GM19395 (cell line): ENCODE measurements at regions not wholly inside any gene's neighbourhood (a gene's known extent, or its start where the extent isn't known, plus 50 kb on each side); places are given as distances from the start of the nearest gene placed in this dataset.

Source experiments
- ATAC-seq: cut with Tn5 transposase; IDR thresholded peaks from one replicate; pipeline ENCODE4 v1.9.1; 2021; ENCODE audit warnings: mild to moderate bottlenecking, moderate library complexity; ENCODE audit not compliant: unreplicated experiment

DNA sequence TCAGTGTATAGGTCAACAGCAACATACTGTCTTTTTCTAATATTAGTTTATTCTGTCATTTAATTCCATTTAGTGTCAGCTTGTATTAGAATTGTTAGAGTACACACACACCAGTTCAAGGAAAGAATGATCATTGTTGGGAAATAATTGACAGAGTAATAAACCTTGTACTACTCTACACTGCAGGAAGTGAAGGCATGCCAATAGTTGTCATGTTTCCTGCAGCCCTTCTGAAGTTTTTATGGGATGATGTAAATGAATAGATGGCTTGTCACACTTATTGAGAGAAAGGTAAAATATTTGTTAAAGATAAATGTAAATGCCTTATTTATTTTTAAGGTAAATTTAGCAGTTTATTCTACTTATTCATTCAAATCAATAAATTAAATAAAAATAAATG lies 306.9 kb upstream of the KLHL1 start:
- no peak for ATAC-seq

DNA sequence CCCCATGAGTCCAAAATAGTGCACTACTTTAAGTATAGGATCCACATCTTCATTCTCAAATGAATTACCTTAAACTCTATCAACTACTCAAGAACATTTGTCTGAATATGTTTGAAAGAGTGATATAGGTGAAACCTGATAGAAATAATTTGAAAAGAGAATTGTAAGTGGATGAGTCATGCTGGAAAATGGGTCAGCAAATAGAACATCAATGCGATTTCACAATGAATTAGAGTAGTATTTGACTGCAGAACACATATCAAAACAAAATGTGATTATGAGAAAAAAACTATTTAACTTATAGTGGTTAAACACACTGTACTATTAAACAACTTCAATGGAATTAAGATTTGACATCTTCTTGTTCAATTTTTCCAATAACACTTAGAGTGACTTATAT lies 300.6 kb upstream of the KLHL1 start:
- no peak for ATAC-seq

DNA sequence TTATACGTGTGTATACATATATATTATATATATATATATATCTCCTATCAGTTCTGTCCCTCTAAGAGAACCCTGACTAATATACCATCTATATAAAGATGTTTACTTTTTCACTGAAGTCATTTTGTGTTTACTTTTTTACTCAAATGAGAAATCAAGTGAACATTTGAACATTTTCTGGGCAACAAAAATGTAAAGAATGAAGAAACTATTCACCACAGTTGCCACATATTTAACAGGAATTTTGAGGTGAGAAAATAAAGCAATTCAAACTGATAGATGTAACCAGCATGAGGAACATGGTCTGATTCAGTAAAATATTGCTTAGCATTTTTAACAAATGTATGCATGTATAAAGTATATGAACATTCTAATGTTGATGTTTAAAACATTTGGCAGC lies 299.2 kb upstream of the KLHL1 start:
- ATAC-seq, result no peak

DNA sequence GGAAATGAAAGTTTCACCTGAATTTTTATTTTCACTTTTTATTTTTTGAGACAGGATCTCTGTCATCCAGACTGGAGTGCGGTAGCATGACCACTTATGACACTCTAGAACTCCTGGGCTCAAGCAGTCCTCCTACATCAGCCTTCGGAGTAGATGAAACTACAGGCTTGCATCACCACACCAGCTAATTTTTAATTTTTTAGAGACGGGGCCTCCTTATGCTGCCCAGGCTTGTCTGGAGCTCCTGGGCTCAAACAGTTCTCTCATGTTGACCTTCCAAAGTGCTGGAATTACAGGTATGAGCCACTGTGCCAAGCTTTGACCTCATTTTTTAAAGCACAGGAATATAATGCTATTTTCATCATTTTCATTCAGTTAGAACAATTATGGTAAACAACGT lies 297.0 kb upstream of the KLHL1 start:
- ATAC-seq, result no peak

DNA sequence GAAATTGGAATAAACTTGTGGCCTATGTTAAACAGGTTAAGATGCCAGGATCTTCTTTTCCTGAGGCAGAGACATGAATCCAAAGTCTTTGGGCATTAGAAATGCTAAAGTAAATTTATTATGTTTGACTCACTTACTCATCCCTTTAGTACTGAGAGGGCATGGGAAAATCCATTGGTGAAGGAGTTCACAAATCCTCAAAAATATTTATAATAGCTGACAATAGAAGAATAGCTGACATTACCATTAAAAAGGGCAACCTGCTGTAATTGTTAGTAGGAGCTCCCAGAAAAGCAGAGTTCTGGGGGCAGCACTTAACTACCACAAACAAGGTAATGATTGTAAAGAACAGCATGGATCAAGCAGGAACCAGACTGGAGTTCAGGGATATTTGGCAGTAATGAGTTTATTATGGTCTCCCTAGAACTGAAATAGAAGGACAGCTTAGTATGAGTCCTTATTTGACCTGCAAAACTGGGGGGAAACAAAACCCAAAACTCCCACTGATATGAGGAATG lies 285.8 kb upstream of the KLHL1 start:
- no peak for ATAC-seq

DNA sequence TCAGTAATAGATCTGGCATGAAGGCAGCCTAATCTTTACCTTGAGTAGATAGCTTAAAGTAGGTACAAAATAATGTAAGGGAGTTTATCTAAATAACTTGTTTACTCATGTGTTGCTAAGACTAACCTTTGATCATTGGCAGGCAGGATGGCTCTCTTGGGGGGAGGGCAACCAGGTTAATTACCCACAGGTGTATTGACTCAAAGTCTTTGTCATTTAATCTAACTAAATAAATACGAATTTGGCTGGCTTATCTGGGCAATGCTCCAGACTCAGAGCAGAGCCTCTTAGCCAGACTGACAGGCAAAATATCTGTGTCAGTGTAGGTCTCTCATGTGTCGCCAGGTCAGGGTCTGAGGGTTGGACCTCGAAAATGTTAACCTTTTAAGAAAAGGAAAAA lies 283.4 kb upstream of the KLHL1 start:
- no peak for ATAC-seq

DNA sequence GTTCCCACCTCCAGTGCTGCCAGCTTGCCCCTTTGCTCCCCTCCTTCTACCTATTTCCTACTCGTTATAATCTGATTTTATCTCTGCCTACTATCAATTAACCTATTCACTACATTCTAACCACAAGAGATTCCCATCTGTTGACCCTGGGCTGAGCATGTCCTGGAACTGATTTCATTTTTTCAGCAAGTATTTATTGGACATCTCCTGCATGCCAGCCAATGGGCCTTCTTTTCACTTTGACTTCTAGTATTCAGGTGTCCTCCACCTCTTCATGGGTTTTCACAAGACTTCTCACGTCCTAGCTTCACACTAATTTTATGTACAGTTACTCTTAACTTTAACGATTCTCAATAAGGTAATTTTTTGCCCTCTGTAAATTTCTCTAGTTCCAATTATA lies 282.7 kb upstream of the KLHL1 start:
- ATAC-seq, result no peak

DNA sequence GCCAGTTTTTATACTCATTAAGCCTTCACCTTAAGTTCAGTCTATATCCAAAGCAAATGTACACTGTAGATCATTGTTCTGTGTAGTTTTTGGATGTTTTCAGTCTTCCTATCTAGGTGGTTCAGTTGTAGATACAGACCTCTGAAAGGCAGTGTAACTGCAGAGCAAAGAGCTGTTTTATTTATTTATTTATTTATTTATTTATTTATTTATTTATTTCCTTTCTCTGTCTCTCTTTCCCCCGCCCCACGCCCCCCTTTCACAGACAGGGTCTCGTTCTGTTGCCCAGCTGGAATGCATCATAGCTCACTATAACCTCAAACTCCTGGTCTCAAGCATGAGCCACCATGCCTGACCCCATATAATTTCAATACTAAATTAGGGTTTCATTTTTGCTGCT lies 281.8 kb upstream of the KLHL1 start:
- ATAC-seq, result no peak

DNA sequence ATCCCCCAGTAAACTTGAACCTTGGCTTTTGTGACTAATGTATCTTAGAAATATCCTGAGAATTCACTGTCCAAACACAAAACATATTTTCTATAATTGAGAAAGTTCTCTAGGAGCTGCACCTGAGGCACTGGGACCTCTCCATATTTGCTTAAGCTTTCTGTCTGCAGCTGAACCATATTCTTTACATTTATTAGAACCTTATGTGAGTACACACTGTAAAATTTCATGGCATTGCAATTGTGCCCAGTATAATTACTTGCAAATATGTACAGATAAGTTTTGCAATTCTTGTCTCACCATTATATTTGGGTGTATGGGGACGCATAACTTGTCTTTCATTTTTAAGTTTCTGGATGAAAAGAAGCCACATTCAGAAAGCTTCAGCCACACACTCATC lies 280.7 kb upstream of the KLHL1 start:
- ATAC-seq, result no peak

DNA sequence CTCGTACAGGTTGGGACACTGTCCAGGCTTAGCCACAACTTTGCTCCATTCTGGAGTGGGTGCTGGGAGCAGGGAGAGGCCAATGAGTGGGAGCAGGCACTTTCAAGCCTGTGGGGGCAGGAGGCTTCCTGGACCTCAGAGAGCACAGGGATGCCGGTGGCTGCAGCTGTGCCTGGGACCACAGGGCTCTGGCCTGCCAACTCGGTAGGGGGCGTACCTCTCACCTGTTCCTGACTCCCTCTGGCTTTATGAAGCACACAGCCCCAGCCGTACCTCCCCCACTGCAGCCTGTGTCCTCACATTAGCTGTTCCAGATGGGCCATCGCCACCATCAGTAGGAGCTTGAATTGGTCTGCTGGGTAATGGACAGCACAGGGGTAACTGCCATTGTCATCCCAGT lies 278.7 kb upstream of the KLHL1 start:
- ATAC-seq, result no peak

DNA sequence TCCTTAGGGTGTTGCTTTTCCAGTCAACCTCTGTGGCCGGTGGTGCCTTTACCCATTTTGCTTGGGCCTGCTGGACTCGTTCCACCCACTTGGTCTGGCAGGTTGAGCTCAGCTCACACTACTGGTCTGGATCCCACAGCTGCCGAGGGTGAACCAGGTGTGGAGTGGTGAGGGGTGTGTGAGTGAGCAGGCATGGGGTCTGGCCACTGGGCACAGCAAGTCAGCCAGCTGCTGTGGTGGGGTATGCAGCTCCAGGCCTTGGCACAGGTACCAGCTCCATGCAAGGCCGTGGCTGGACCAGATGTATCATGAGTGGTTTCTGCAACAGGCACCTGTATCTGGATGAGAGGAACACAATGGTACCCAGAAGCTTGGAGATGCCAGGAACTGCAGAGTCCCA lies 277.6 kb upstream of the KLHL1 start:
- no peak for ATAC-seq

DNA sequence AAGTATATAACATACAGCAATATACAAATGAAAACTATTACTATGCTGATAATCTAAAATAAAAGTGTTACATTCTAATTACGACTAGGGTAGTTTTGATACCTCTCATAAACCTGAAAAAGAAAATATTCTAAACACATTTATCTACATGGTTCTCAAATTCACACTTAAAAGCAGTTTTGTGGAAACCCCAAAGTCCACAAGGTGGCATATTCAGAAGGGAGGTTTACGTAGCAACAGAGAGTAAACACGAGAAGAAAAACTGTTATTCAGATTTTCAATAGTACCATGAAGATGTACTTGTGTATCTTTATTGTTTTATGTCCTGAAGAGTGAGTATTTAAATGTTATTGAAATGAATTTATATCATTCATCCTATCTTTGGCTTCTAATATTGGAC lies 275.9 kb upstream of the KLHL1 start:
- ATAC-seq, result no peak

DNA sequence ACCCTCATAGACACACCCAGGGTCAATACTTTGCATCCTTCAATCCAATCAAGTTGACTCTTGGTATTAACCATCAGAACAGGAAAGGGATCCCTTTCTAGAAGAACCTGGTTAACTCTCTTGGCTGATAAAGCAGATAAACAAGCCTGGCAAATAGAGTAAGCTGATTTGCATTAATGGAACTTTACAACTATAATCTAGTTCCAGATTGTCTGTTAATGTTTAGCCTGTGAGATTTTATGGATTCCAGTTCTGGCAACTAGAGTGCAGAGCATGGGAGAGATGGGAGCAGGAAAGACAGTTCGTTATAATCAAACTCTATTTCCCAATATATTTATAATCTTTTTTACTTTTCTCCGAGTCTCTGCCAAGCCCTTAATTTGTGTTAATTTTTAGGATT lies 272.6 kb upstream of the KLHL1 start:
- no peak for ATAC-seq

DNA sequence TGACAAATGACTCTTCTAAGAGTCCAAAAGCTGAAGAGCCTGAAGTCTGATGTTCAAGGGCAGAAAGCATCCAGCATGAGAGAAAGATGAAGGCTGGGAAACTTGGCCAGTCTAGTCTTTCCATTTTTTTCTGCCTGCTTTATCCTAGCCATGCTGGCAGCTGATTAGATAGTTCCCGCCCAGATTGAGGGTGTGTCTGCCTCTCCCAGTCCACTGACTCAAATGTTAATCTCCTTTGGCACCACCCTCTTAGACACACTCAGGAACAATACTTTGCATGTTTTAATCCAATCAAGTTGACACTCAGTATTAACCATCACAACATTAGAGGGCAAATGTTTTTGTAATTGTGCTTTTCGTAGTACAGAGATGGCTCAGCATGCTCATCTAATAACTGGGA lies 267.5 kb upstream of the KLHL1 start:
- no peak for ATAC-seq

DNA sequence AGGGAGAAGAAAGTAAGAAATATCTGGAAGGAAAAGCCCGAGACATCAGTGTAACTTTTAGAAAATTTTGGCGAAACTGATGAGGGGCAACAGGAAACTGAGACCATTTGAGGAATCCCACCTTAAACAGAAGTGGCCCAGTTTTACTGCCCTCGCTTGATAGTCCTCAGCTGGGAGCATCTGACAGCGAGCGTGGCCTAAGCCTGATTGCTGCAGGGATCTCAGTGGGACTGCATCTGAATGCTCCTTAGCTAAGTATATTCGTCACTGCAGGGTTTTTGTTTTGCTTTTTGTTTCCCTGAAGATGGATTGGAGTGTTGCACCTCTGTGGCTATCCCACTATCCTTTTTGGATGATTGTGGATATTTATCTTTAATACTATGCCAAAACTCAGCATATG lies 262.7 kb upstream of the KLHL1 start:
- no peak for ATAC-seq

DNA sequence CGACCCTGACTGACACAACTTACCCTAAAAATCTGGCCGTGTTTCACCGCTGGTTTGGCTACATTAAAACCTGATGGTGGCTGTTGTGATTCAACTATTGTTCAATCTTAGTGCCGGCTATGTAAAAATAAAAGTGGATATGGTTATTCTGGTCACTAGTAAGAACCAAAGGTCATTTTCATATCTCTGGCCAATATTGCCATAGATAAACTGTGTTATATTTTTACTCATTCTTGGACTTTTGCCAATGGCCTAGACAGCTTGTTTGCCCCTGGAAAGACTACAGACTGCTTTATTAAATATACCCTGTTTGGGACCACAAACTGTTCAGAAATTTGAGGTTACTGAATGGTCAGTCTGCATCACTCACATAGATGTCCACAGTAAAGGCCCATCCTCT lies 258.5 kb upstream of the KLHL1 start:
- no peak for ATAC-seq

DNA sequence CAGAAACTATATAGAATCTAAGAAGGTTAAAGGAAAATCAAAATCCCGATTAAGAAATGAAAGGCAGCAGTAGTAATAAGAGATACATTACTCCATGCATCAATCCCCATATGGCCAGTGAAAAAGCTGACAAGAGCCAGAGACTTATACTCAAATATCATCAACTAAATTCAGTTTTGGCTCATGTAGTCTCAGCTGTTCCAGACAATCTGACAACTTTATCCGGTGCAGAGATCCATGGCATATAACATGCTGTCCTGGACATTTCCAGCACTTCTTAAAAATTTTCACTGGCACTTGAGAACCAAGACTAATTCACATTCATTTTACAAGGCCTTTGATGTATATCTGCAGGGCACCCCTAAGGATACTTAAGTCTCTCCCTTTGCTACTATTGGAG lies 255.7 kb upstream of the KLHL1 start:
- ATAC-seq, result no peak

DNA sequence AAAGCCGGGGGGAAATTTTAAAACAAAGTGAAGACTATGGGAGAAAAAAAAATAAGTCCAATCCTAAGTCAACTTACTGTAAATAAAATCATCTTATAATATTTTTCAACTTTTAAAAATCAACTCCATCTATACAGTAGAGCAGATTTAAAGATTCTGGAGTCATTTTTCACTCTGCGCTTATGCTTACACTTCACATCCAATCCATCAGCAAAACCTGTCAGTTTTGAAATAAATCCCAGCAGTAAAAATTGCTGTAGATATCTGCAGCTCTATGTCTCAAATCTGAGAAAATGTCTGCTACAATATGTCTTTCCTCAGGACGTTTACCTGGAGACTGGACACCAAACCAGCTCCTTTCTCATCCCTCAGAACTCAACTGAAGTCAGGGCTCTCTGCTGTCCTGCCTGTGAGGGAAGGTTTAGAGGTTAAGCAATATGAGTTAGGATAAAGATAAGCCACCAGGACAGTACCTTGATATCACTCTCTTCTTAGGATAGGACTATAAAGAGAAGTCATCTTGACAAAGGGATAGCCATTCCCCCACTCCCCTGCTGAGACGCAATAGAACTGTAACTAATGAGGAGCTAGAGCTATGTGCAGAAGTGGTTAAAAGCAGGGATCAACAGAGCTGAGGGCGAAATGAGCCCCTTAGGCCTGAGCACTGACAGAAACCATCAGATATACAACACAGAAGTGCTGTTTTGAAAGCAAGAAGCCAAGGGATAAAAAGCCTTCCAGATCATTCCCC lies 254.7 kb upstream of the KLHL1 start:
- no peak for ATAC-seq

DNA sequence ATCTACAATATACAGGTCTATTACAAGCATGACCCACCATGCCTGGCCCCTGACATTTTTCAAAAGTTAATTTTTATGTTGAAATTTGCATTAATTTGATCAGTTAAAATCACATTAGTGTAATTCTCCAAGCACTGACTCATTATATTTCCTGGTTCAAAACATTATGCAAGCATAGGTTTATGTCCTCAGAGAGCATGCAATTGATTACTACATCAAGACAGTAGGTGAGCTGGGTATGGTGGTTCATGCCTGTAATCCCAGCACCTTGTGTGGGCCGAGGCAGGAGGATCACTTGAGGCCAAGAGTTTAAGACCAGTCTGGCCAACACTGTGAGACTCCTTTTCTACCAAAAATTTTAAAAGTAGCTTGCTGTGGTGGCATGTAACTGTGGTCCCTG lies 248.8 kb upstream of the KLHL1 start:
- no peak for ATAC-seq

DNA sequence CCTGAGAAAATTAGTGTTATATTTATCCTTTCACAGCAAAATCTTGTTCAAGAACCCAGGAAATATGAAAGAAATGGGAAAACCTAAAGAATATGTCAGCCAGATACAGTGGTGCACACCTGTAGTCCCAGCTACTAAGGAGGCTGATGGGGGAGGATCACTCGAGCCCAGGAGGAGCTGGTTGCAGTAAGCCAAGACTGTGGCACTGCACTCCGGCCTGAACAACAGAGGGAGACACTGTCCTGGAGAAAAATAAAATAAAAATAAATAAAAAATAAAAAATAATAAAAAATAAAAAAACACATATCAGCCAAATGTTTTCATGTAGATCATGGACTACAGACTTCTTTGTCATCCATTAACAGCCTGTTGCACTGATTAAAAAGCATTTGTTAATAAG lies 244.8 kb upstream of the KLHL1 start:
- no peak for ATAC-seq

DNA sequence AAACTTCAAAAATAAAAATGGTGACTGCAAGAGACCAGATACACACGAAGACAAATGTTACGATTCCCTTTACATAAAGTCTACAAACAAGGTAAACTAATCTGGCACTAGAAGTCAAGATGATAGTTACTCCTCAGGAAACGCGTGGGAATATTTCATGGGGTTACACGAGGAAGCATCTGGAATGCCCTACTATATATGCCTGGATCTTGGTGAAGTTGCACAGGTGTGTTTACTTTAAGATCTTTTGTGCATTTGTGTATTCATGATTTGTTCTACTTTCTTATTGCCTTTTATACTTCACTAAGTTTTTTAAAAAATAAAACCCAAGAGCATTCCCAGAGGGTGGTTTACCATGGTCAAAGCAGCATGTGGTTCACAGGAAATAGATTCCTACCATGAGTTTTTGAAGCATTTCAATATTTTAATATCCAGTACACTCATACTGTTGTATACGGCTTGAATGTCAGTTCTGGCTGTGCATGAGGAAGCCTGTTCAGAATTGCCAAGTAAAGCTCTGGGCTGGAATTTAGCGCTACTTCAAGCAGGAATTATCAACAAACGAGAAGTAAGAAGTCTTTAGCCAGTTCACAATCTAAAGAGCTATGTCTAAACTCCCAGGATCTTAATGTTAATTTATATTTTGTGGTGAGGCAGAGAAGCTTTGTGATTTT lies 239.8 kb upstream of the KLHL1 start:
- no peak for ATAC-seq

DNA sequence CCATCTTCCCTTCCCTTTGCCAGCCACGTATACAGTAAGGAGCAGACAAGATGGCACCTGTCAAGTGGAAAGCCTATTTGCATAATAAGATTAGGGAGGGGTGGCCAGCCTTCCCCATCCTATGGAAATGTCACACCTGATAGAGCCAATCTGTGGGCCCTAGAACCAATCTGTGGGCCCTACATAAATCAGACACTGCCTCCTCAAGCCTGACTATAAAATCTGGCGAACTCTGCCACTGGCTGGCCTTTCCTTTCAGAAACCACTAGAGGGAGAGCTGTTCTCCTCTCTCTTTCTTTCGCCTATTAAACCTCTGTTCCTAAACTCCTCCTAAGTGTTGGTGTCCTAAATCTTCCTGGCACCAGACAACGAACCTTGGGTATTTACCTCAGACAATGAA lies 231.5 kb upstream of the KLHL1 start:
- no peak for ATAC-seq

DNA sequence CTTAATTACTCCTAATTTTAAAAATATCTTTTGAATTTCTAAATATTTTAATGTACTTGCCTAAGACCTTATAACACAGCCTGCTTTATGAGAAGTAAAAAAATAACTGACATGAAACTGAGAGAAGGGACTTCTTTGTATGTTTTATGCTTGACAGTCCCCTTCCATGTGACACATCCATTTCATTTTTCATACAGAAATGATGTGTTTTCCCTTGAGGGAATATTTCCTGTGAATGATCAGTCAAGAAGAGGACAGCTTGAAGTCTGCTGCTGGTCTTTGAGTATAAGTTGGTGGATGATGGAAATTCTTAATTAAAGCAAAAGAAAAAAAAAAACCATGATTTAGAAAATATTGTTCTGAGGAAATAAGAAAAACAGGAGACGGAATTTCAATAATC lies 230.4 kb upstream of the KLHL1 start:
- ATAC-seq, result no peak
